Left lung (tissue), 4 donors: ENCODE measurements at regions not wholly inside any gene's neighbourhood (a gene's known extent, or its start where the extent isn't known, plus 50 kb on each side); places are given as distances from the start of the nearest gene placed in this dataset.

Experiments used
- ATAC-seq: fragments of 200-7000 bp; cut with Tn5 transposase; one replicate; pipeline ENCODE4 v1.9.1; 2020; ENCODE audit warnings: moderate library complexity
- DNase-seq, 4 donors: peaks; one replicate each; pipeline ENCODE4 v3.0.0-alpha.2; 2013 to 2020
- H3K27ac ChIP-seq, 2 donors: fragments of 200-600 bp; sonication (generic) in 1 of 2; one replicate each; pipeline versions ENCODE4 v1.5.0 to v1.8.0; 2020 to 2021
- H3K27me3 ChIP-seq, 2 donors: fragments of 200-600 bp; sonication (generic) in 1 of 2; one replicate each; pipeline versions ENCODE4 v1.5.0 to v1.8.0; 2020 to 2021
- H3K36me3 ChIP-seq, 2 donors: fragments of 200-600 bp; sonication (generic) in 1 of 2; one replicate each; pipeline versions ENCODE4 v1.5.0 to v1.8.0; 2020 to 2021
- H3K4me1 ChIP-seq, 2 donors: fragments of 200-600 bp; one replicate each; pipeline ENCODE4 v1.8.0; 2021
- H3K4me3 ChIP-seq, 2 donors: fragments of 200-600 bp; sonication (generic) in 1 of 2; one replicate each; pipeline versions ENCODE4 v1.5.0 to v1.8.0; 2020 to 2021; ENCODE audit warnings: mild to moderate bottlenecking in 1 of 2
- H3K9me3 ChIP-seq, 2 donors: fragments of 200-600 bp; sonication (generic) in 1 of 2; one replicate each; pipeline versions ENCODE4 v1.5.0 to v1.8.0; 2020 to 2021
- intact Hi-C, 2 donors: fragments of 100-400 bp; cut with DNase I; formaldehyde crosslinking; loops; one replicate each; pipeline versions ENCODE4 v1.11.2 to v1.14.2; 2022
- TF ChIP-seq, protein P1 (sequence below), 2 donors: fragments of 200-600 bp; sonication (generic) in 1 of 2; IDR thresholded peaks; one replicate each; pipeline versions ENCODE4 v1.5.0 to v1.8.0; 2021; ENCODE audit warnings: antibody characterized with exemption in 2 of 2
- donor health status: DM: no; HTN: yes; CAD: no.
- donor health status: DM: no; HTN: no; CAD: no.

DNA sequence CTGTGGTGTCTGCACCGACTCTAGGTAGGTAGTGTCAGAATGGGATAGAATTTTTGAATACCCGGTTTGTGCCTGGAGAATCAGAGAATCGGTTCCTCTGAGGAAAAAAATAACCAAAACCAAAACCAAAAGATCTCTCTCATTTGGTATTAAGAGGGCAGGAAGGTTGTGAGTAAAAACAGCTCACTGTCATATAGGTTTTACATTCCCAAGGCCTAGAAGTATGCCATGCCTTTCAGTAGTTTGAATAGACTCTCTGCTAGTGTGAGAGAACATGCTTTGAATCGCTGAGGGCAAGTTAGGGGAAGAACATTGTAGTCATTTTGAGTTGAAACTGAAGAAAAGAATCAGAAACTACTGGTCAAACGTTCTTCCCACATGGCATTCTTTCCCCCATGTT, 411.4 kb upstream of the CD180 start:
- no peak for ATAC-seq
- intact Hi-C loops = no loop called here
- DNase-seq = no peak
- no peaks in the 10 kb centered on the region for H3K36me3 ChIP-seq
- H3K27ac ChIP-seq = no peak overlapping the region
- H3K27me3 ChIP-seq = no peaks in the 10 kb centered on the region
- H3K9me3 ChIP-seq = no peaks in the 10 kb centered on the region
- H3K4me1 ChIP-seq = no peaks in the 10 kb centered on the region
- TF ChIP-seq, protein P1, sequence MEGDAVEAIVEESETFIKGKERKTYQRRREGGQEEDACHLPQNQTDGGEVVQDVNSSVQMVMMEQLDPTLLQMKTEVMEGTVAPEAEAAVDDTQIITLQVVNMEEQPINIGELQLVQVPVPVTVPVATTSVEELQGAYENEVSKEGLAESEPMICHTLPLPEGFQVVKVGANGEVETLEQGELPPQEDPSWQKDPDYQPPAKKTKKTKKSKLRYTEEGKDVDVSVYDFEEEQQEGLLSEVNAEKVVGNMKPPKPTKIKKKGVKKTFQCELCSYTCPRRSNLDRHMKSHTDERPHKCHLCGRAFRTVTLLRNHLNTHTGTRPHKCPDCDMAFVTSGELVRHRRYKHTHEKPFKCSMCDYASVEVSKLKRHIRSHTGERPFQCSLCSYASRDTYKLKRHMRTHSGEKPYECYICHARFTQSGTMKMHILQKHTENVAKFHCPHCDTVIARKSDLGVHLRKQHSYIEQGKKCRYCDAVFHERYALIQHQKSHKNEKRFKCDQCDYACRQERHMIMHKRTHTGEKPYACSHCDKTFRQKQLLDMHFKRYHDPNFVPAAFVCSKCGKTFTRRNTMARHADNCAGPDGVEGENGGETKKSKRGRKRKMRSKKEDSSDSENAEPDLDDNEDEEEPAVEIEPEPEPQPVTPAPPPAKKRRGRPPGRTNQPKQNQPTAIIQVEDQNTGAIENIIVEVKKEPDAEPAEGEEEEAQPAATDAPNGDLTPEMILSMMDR (IDR thresholded peaks at IDR 0.05) = no peak
- H3K4me3 ChIP-seq = no peak overlapping the region

DNA sequence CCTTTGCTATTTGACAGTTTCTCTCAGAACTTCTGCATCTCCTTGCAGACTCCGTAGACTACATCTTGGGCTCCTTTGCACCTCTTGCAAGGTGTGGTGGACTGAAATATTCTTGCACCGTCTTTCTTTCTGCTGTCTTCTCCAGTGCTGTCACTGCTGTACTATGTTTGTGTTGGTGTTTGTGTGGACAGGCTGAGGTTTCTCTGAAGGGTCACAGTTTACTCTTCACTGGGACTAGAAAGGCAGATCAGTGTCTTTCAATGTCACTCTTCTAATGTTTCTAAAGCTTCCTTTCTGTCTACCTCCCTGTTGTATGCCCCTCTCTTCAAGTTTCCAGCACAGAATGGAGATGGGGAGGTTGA, 410.0 kb upstream of the CD180 start:
- H3K4me1 ChIP-seq = no peaks in the 10 kb centered on the region
- intact Hi-C loops = no loop called here
- H3K36me3 ChIP-seq = no peaks in the 10 kb centered on the region
- TF ChIP-seq, protein P1 (IDR thresholded peaks at IDR 0.05) = no peak
- ATAC-seq (no peak), DNase-seq (no peak)
- peaks cover 0 to 3% of the 10 kb centered on the region in 2 donors for H3K9me3 ChIP-seq
- no peak overlapping the region for H3K27ac ChIP-seq
- no peaks in the 10 kb centered on the region for H3K27me3 ChIP-seq
- no peak overlapping the region for H3K4me3 ChIP-seq

DNA sequence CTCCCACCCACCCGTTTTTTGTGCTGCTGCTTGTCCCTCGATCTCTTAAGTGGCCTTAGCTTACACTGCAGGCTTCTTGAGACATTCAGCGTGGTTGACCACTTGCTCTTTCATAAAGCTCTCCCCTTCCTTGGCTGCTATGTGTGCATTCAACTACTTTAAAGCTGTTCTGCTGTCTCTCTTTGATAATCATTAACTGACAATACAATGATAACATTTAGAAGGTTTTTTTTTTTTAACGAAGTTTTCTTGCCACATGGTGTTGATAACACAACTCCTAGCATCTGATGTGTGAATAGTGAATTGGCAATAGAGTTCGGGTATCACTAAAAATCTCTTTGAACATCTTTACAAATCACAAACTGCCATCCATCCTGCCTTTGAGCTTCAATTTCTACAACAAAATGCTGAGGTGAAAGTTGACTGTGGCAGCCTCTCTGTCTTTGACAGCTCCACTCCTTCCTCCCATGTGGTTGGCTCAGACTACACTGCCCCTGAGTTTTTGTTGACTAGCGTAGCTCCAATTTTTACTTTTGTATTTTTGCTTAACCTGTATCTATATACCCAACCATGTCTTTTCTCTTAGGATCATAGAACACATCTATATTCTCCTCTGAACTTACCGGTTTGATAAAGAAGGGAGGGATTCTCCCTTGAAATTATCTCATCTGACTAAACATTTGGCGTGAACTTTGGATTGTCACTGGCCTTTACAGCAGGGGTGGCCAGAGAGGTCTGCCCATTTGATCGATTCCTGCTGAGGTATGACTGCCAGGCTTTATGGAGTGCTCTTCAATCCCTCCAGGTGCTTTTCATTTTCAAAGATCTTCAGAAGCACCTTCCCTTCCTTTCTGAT, 409.4 kb upstream of the CD180 start:
- no peaks in the 10 kb centered on the region for H3K4me1 ChIP-seq
- H3K9me3 ChIP-seq = peaks cover 0 to 3% of the 10 kb centered on the region in 2 donors
- no peak overlapping the region for H3K27ac ChIP-seq
- no peak for ATAC-seq
- H3K27me3 ChIP-seq = no peaks in the 10 kb centered on the region
- H3K36me3 ChIP-seq = no peaks in the 10 kb centered on the region
- TF ChIP-seq, protein P1 (IDR thresholded peaks at IDR 0.05) = no peak
- no peak overlapping the region for H3K4me3 ChIP-seq
- no peak for DNase-seq
- intact Hi-C loops = no loop called here

DNA sequence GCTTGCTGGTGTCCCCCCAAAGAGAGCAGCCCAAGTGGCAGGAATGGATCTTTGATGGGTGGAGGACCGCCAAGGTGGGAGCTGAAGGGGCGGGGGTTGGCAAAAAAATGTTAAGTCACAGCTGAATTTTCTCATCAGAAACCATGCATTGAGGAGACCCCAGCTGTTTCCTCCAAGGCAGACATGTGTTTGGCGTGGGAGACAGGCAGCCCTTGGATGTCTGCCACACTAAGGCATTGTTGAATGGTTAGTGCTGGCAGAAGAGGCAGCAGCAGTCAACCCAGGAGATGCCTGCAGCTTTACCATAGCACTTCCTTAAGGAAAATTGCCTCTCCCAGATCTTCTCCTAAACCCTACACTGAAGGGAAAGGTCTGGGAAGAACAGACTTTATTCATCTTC, 394.9 kb upstream of the CD180 start:
- TF ChIP-seq, protein P1 (IDR thresholded peaks at IDR 0.05) = no peak
- no peaks in the 10 kb centered on the region for H3K27me3 ChIP-seq
- H3K36me3 ChIP-seq = no peaks in the 10 kb centered on the region
- no peak overlapping the region for H3K4me3 ChIP-seq
- no peak for ATAC-seq
- no peak overlapping the region for H3K27ac ChIP-seq
- no peak for DNase-seq
- no peaks in the 10 kb centered on the region for H3K9me3 ChIP-seq
- H3K4me1 ChIP-seq = no peaks in the 10 kb centered on the region
- intact Hi-C loops = no loop called here

DNA sequence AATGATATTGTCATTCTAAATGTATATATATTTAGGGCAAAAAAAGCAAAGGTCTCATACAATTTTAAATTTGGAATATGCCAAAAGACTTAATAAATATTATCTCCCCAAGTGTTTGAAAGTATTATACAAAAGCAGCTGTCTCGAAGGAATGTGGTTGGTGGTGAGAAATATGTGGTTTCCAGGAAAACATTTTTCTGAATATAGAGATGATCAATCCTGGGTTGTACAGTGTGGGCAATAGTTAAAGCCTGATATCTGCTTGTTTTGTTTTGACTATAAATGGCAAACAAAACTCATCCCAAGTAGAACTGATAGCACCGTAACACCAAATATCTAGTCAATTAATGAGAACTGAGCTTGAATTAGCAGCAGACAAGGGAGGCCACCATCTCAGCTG, 391.8 kb upstream of the CD180 start:
- DNase-seq (no peak), ATAC-seq (no peak)
- Histone ChIP-seq H3K27me3 (no peaks in the 10 kb centered on the region), H3K4me3 (no peak overlapping the region), H3K9me3 (no peaks in the 10 kb centered on the region), H3K27ac (no peak overlapping the region), H3K4me1 (no peaks in the 10 kb centered on the region), H3K36me3 (no peaks in the 10 kb centered on the region)
- intact Hi-C loops = no loop called here
- TF ChIP-seq, protein P1 (IDR thresholded peaks at IDR 0.05) = no peak
